ENCODE measurements at regions not wholly inside any gene's neighbourhood (a gene's known extent, or its start where the extent isn't known, plus 50 kb on each side); places are given as distances from the start of the nearest gene placed in this dataset.
A peak's percentile ranks its signal among the peaks of the same experiment; 100 is the strongest.

GRCh38 chr7:130988443-130988842 lies 254.4 kb upstream of the KLF14 start:
- Histone ChIP-seq H3K27ac (peak overlapping the region in 1 of 4 donors; percentile 22), H3K36me3 (peaks cover 0 to 2% (median 0%) of the 10 kb centered on the region in 3 donors), H3K9me3 (no peaks in the 10 kb centered on the region), H3K4me3 (no peak overlapping the region), H3K27me3 (no peaks in the 10 kb centered on the region), H3K4me1 (peaks cover 3 to 52% (median 8%) of the 10 kb centered on the region in 4 donors)
- no peak for DNase-seq
- no peak for TF ChIP-seq POLR2A (IDR thresholded peaks at IDR 0.05)
- TF ChIP-seq CTCF (IDR thresholded peaks at IDR 0.05) = no peak

- H3K4me3 ChIP-seq = no peak overlapping the region
- H3K4me1 ChIP-seq = peaks cover 3 to 56% (median 9%) of the 10 kb centered on the region in 4 donors
Observed at GRCh38 chr7:130989101-130989795, 255.2 kb upstream of the KLF14 start.

GRCh38 chr7:130990178-130990832 lies 256.3 kb upstream of the KLF14 start:
- no peaks in the 10 kb centered on the region for H3K27me3 ChIP-seq
- H3K36me3 ChIP-seq = no peaks in the 10 kb centered on the region
- peaks cover 2 to 58% (median 15%) of the 10 kb centered on the region in 4 donors for H3K4me1 ChIP-seq
- no peak overlapping the region for H3K4me3 ChIP-seq
- peak overlapping the region; percentile 0 to 40 (median 31) for H3K27ac ChIP-seq
- H3K9me3 ChIP-seq = no peaks in the 10 kb centered on the region
- TF ChIP-seq POLR2A (IDR thresholded peaks at IDR 0.05) (no peak), CTCF (IDR thresholded peaks at IDR 0.05) (no peak)
- DNase-seq = peak in 2 of 3 donors; percentile 59 to 71

More at GRCh38 chr7:130989101-130989795, 255.2 kb upstream of the KLF14 start:
- Histone ChIP-seq H3K36me3 (no peaks in the 10 kb centered on the region), H3K27ac (peak overlapping the region in 1 of 4 donors; percentile 22), H3K9me3 (no peaks in the 10 kb centered on the region), H3K27me3 (no peaks in the 10 kb centered on the region)
- TF ChIP-seq POLR2A (IDR thresholded peaks at IDR 0.05) = no peak
- no peak for TF ChIP-seq CTCF (IDR thresholded peaks at IDR 0.05)
- DNase-seq = no peak

- H3K4me3 ChIP-seq = no peak overlapping the region
Observed at GRCh38 chr7:130993671-130994365, 259.8 kb upstream of the KLF14 start.

More at GRCh38 chr7:130993671-130994365, 259.8 kb upstream of the KLF14 start:
- no peaks in the 10 kb centered on the region for H3K9me3 ChIP-seq
- no peaks in the 10 kb centered on the region for H3K27me3 ChIP-seq
- DNase-seq = no peak
- H3K4me1 ChIP-seq = peaks cover 5 to 64% (median 27%) of the 10 kb centered on the region in 4 donors
- TF ChIP-seq POLR2A (IDR thresholded peaks at IDR 0.05) (no peak), CTCF (IDR thresholded peaks at IDR 0.05) (no peak)
- H3K27ac ChIP-seq = peak overlapping the region; percentile 26 to 75 (median 56)
- no peaks in the 10 kb centered on the region for H3K36me3 ChIP-seq

Measured in Peyer's patch (tissue), 4 donors.